H1 (cell line): ENCODE measurements at regions not wholly inside any gene's neighbourhood (a gene's known extent, or its start where the extent isn't known, plus 50 kb on each side); places are given as distances from the start of the nearest gene placed in this dataset.

Experiments
- CTCF ChIA-PET: fragments of 300-600 bp; sonication (Branson Sonifier 250); formaldehyde crosslinking; loops from one replicate; lab custom pipeline; 2021; ENCODE audit not compliant: partially characterized antibody; lab: Charles Lee
- POLR2A ChIA-PET: fragments of 300-600 bp; sonication (Branson Sonifier 250); formaldehyde crosslinking; loops from one replicate; lab custom pipeline; 2021; ENCODE audit warnings: inconsistent platforms; ENCODE audit not compliant: partially characterized antibody; lab: Charles Lee
- DNase-seq, 2 experiments: peaks; one replicate each; pipeline versions ENCODE4 v3.0.0 to v3.0.0-alpha.2; 2010 to 2022; ENCODE audit warnings: low spot score in 2 of 2, low read depth in 1 of 2, mixed read lengths in 1 of 2
- FAIRE-seq: peaks from 2 replicates; lab custom pipeline; 2011; peaks lifted over from hg19 to GRCh38; lab: Jason Lieb, UNC
- H2AFZ ChIP-seq: 2 replicates; pipeline ENCODE4 v1.8.1; 2012; ENCODE audit warnings: low read length, inconsistent platforms
- H2AK5ac ChIP-seq: 2 replicates; pipeline ENCODE4 v1.6.1; 2013; ENCODE audit warnings: low read depth, low read length
- H2BK120ac ChIP-seq: replicated peaks from 2 replicates; pipeline ENCODE3; 2013; ENCODE audit warnings: low read depth, low read length, inconsistent platforms
- H2BK12ac ChIP-seq: 2 replicates; pipeline ENCODE4 v1.6.1; 2013; ENCODE audit warnings: low read depth, low read length
- H2BK15ac ChIP-seq: 2 replicates; pipeline ENCODE4 v1.6.1; 2013; ENCODE audit warnings: low read length
- H2BK20ac ChIP-seq: 2 replicates; pipeline ENCODE4 v1.6.1; 2013; ENCODE audit warnings: low read length
- H2BK5ac ChIP-seq: 2 replicates; pipeline ENCODE4 v1.6.1; 2013; ENCODE audit warnings: low read depth, low read length
- H3K14ac ChIP-seq: 2 replicates; pipeline ENCODE4 v1.6.1; 2013; ENCODE audit warnings: inconsistent platforms; ENCODE audit not compliant: insufficient read length
- H3K18ac ChIP-seq: 2 replicates; pipeline ENCODE4 v1.6.1; 2013; ENCODE audit warnings: low read length; ENCODE audit errors: extremely low read depth
- H3K23ac ChIP-seq: 2 replicates; pipeline ENCODE4 v1.6.1; 2013; ENCODE audit warnings: inconsistent platforms; ENCODE audit not compliant: insufficient read length
- H3K23me2 ChIP-seq: 2 replicates; pipeline ENCODE4 v1.6.1; 2013; ENCODE audit warnings: low read depth, low read length
- H3K27ac ChIP-seq: 2 replicates; pipeline ENCODE4 v1.6.1; 2011; ENCODE audit warnings: low read depth, low read length, inconsistent platforms
- H3K27me3 ChIP-seq, 4 experiments: replicated peaks in 1 of 4; 1 replicate in 1 of 4; 2 replicates in 3 of 4; pipeline versions ENCODE4 v1.6.1 to v1.8.1; 2011 to 2013; ENCODE audit warnings: low read length in 3 of 4, mild to moderate bottlenecking in 3 of 4, inconsistent platforms in 2 of 4, mixed read lengths in 2 of 4, moderate library complexity in 1 of 4; ENCODE audit not compliant: control insufficient read depth in 3 of 4, insufficient read depth in 3 of 4; ENCODE audit errors: extremely low read depth in 1 of 4
- H3K36me3 ChIP-seq, 4 experiments: 2 replicates each; pipeline versions ENCODE4 v1.6.1 to v1.8.1; 2011 to 2013; ENCODE audit warnings: mild to moderate bottlenecking in 4 of 4, low read length in 3 of 4, moderate library complexity in 2 of 4, control low read depth in 1 of 4, inconsistent platforms in 1 of 4; ENCODE audit not compliant: insufficient read depth in 4 of 4, control insufficient read depth in 2 of 4
- H3K4ac ChIP-seq: replicated peaks from 2 replicates; pipeline ENCODE3; 2013; ENCODE audit warnings: low read length, low read depth, mixed read lengths, inconsistent platforms; ENCODE audit not compliant: insufficient read length
- H3K4me1 ChIP-seq, 4 experiments: replicated peaks in 1 of 4; 1 replicate in 1 of 4; 2 replicates in 3 of 4; pipeline versions ENCODE4 v1.6.1 to v1.8.1; 2011 to 2013; ENCODE audit warnings: low read length in 3 of 4, inconsistent platforms in 2 of 4, mixed read lengths in 1 of 4; ENCODE audit not compliant: insufficient read depth in 4 of 4, control insufficient read depth in 3 of 4
- H3K4me2 ChIP-seq, 2 experiments: 2 replicates each; pipeline versions ENCODE4 v1.6.1 to v1.8.1; 2011 to 2013; ENCODE audit warnings: low read depth in 2 of 2, low read length in 2 of 2, control low read depth in 1 of 2, inconsistent platforms in 1 of 2, mild to moderate bottlenecking in 1 of 2; ENCODE audit not compliant: insufficient read depth in 1 of 2
- H3K4me3 ChIP-seq, 4 experiments: fragments of 200-600, 300-600 bp in 1 of 4; sonication (generic), shearing (Covaris generic), sonication (Bioruptor Twin) in 1 of 4; 2 replicates each; pipeline versions ENCODE4 v1.5.1 to v1.8.1; 2011 to 2016; ENCODE audit warnings: low read length in 4 of 4, low read depth in 3 of 4, control low read depth in 2 of 4, inconsistent platforms in 2 of 4, mild to moderate bottlenecking in 2 of 4, mixed read lengths in 1 of 4, moderate library complexity in 1 of 4; ENCODE audit not compliant: insufficient read depth in 2 of 4; ENCODE audit errors: extremely low read depth in 1 of 4
- H3K56ac ChIP-seq: replicated peaks from 2 replicates; pipeline ENCODE3; 2013; ENCODE audit warnings: low read depth, mild to moderate bottlenecking, mixed read lengths, low read length, inconsistent platforms; ENCODE audit not compliant: insufficient read length
- H3K79me1 ChIP-seq: 2 replicates; pipeline ENCODE4 v1.6.1; 2013; ENCODE audit warnings: low read depth, low read length, control low read depth
- H3K79me2 ChIP-seq, 2 experiments: 2 replicates each; pipeline versions ENCODE4 v1.6.1 to v1.8.1; 2012 to 2013; ENCODE audit warnings: low read length in 2 of 2, mild to moderate bottlenecking in 2 of 2, inconsistent platforms in 1 of 2; ENCODE audit not compliant: insufficient read depth in 2 of 2, control insufficient read depth in 1 of 2
- H3K9ac ChIP-seq, 4 experiments: replicated peaks in 1 of 4; 1 replicate in 1 of 4; 2 replicates in 3 of 4; pipeline versions ENCODE4 v1.6.1 to v1.8.1; 2011 to 2013; ENCODE audit warnings: low read depth in 3 of 4, low read length in 3 of 4, control low read depth in 2 of 4, mild to moderate bottlenecking in 2 of 4, moderate library complexity in 2 of 4, inconsistent platforms in 1 of 4; ENCODE audit errors: extremely low read depth in 1 of 4
- H3K9me3 ChIP-seq, 2 experiments: 2 replicates each; pipeline versions ENCODE4 v1.6.1 to v1.8.1; 2012 to 2013; ENCODE audit warnings: mild to moderate bottlenecking in 2 of 2, moderate library complexity in 2 of 2, control low read depth in 1 of 2, inconsistent platforms in 1 of 2, low read depth in 1 of 2, low read length in 1 of 2, mixed read lengths in 1 of 2; ENCODE audit not compliant: insufficient read depth in 2 of 2
- H4K20me1 ChIP-seq, 2 experiments: replicated peaks in 1 of 2; 2 replicates each; pipeline versions ENCODE3 to v1.8.1; 2011 to 2013; ENCODE audit warnings: inconsistent platforms in 2 of 2, low read length in 2 of 2, mild to moderate bottlenecking in 1 of 2; ENCODE audit not compliant: insufficient read depth in 2 of 2, control insufficient read depth in 1 of 2
- H4K5ac ChIP-seq: 2 replicates; pipeline ENCODE4 v1.6.1; 2013; ENCODE audit warnings: low read length, low read depth, mixed read lengths, inconsistent platforms; ENCODE audit not compliant: insufficient read length
- H4K8ac ChIP-seq: 2 replicates; pipeline ENCODE4 v1.8.0; 2013; ENCODE audit warnings: mild to moderate bottlenecking, moderate library complexity, low read length, inconsistent platforms; ENCODE audit not compliant: insufficient read depth; ENCODE audit errors: extremely low read depth
- H4K91ac ChIP-seq: replicated peaks from 2 replicates; pipeline ENCODE3; 2013; ENCODE audit warnings: low read length, mixed read lengths, inconsistent platforms; ENCODE audit not compliant: insufficient read length
- BACH1 ChIP-seq: IDR thresholded peaks from 2 replicates; pipeline ENCODE4 v1.6.1; 2012; ENCODE audit warnings: low read length, improper control_type of control experiment
- BCL11A ChIP-seq, 2 experiments: IDR thresholded peaks; one replicate each; pipeline ENCODE4 v1.6.1; 2011; ENCODE audit warnings: low read depth in 2 of 2, low read length in 2 of 2, mild to moderate bottlenecking in 2 of 2
- CBX8 ChIP-seq: fragments of 300-800, 300-1000 bp; sonication (generic); IDR thresholded peaks from 2 replicates; pipeline ENCODE4 v1.7.1; 2016; ENCODE audit warnings: low read depth, low read length, borderline replicate concordance
- HDAC6 ChIP-seq: IDR thresholded peaks from one replicate; pipeline ENCODE4 v1.7.1; 2012; ENCODE audit warnings: low read depth, mild to moderate bottlenecking, inconsistent platforms, low read length, moderate library complexity
- KDM4A ChIP-seq: IDR thresholded peaks from one replicate; pipeline ENCODE4 v1.7.1; 2012; ENCODE audit warnings: low read depth, mild to moderate bottlenecking, moderate library complexity, low read length, inconsistent platforms; ENCODE audit not compliant: severe bottlenecking
- MAFK ChIP-seq: IDR thresholded peaks from 2 replicates; pipeline ENCODE4 v1.6.1; 2012; ENCODE audit warnings: low read depth, mild to moderate bottlenecking, improper control_type of control experiment, low read length
- NANOG ChIP-seq: IDR thresholded peaks from 2 replicates; pipeline ENCODE4 v1.6.1; 2011; ENCODE audit warnings: low read length, low read depth, mild to moderate bottlenecking, inconsistent platforms; ENCODE audit not compliant: insufficient read depth, poor library complexity, severe bottlenecking
- NRF1 ChIP-seq: IDR thresholded peaks from 2 replicates; pipeline ENCODE4 v1.6.1; 2011; ENCODE audit warnings: mild to moderate bottlenecking, low read depth, low read length, improper control_type of control experiment
- RAD21 ChIP-seq, 2 experiments: IDR thresholded peaks in 1 of 2; conservative IDR thresholded peaks in 1 of 2; 2 replicates each; pipeline ENCODE4 v1.6.1; 2011; ENCODE audit warnings: low read depth in 2 of 2, low read length in 2 of 2, improper control_type of control experiment in 1 of 2, inconsistent platforms in 1 of 2, mild to moderate bottlenecking in 1 of 2, moderate library complexity in 1 of 2
- SAP30 ChIP-seq: fragments of 300-600 bp; sonication (generic); IDR thresholded peaks from 2 replicates; pipeline ENCODE4 v1.7.1; 2012; ENCODE audit warnings: low read length, moderate library complexity, mild to moderate bottlenecking, inconsistent platforms; ENCODE audit not compliant: insufficient read depth, insufficient replicate concordance
- SRF ChIP-seq: IDR thresholded peaks from 2 replicates; pipeline ENCODE4 v1.6.1; 2011; ENCODE audit warnings: mild to moderate bottlenecking, low read depth, low read length, moderate library complexity
- TCF12 ChIP-seq: IDR thresholded peaks from 2 replicates; pipeline ENCODE4 v1.6.1; 2011; ENCODE audit warnings: low read depth, mild to moderate bottlenecking, low read length
- WGBS, 2 experiments: shearing (Covaris generic) in 1 of 2; methylation state at CpG; one replicate each; pipeline versions ENCODE4 v1.1.6 to v1.1.7; 2013 to 2015; ENCODE audit warnings: low lambda C conversion rate in 2 of 2, mixed read lengths in 2 of 2, inconsistent platforms in 1 of 2, low coverage in 1 of 2, missing lambda C conversion rate in 1 of 2; ENCODE audit not compliant: insufficient replicate concordance in 2 of 2, insufficient coverage in 1 of 2, insufficient read length in 1 of 2; ENCODE audit errors: extremely low coverage in 1 of 2, missing lambda C conversion rate in 1 of 2; 5-methylcytosine and 5-hydroxymethylcytosine counted together
- TF ChIP-seq, protein P1 (sequence below): IDR thresholded peaks from 2 replicates; pipeline ENCODE4 v1.6.1; 2012; ENCODE audit warnings: low read length, inconsistent platforms

DNA sequence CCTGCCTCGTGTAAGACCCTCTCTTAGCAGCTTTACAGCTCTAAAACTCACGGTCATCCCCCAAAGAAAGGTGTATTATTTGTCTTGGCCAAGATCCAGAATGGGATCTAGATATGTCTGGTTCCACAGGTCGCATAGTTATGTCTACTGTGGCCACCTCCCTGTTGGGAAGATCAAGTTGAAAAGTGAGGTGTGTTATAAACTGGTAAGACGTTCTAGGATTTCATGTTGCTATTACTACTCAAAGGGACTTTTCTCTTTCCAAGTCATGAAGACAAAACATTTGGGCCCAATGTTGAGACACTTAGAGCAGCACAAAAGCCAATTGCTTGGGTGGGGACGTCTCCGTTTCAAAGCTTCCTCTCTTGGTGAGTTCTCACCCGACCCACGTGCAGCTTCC, 766.0 kb downstream of the RNF144A start:
- no peaks in the 10 kb centered on the region for H3K4me1 ChIP-seq
- H3K9me3 ChIP-seq, result 0 out of 4 replicates have a peak, but pooled peaks cover 0 to 3% of the 10 kb centered on the region in 2 experiments
- H3K36me3 ChIP-seq, result no peaks in the 10 kb centered on the region
- FAIRE-seq (no peak), DNase-seq (no peak)
- H2BK20ac ChIP-seq, result no peak overlapping the region
- no peak overlapping the region for H3K18ac ChIP-seq
- no peaks in the 10 kb centered on the region for H3K79me2 ChIP-seq
- H3K27ac ChIP-seq, result no peak overlapping the region
- H2BK5ac ChIP-seq, result no peak overlapping the region
- no peak overlapping the region for H4K5ac ChIP-seq
- no peak overlapping the region for H2AK5ac ChIP-seq
- no peak overlapping the region for H2AFZ ChIP-seq
- H4K20me1 ChIP-seq, result no peaks in the 10 kb centered on the region
- no peak overlapping the region for H4K91ac ChIP-seq
- no peak overlapping the region for H3K4ac ChIP-seq
- 92% methylated on average over 8 of the region's 8 CpGs; no CpG with 5 or more reads in 1 of the 2 experiments for WGBS, 2 experiments
- H3K23me2 ChIP-seq, result no peaks in the 10 kb centered on the region
- H3K23ac ChIP-seq, result no peak overlapping the region
- H2BK15ac ChIP-seq, result no peak overlapping the region
- no peak overlapping the region for H3K9ac ChIP-seq
- no peaks in the 10 kb centered on the region for H3K27me3 ChIP-seq
- H3K79me1 ChIP-seq, result no peaks in the 10 kb centered on the region
- no peak overlapping the region for H4K8ac ChIP-seq
- H2BK12ac ChIP-seq, result no peak overlapping the region
- no peak for TF ChIP-seq BACH1
- no peak for TF ChIP-seq NRF1
- TF ChIP-seq HDAC6, result no peak
- no peak for TF ChIP-seq KDM4A
- no peak for TF ChIP-seq MAFK
- TF ChIP-seq, protein P1, sequence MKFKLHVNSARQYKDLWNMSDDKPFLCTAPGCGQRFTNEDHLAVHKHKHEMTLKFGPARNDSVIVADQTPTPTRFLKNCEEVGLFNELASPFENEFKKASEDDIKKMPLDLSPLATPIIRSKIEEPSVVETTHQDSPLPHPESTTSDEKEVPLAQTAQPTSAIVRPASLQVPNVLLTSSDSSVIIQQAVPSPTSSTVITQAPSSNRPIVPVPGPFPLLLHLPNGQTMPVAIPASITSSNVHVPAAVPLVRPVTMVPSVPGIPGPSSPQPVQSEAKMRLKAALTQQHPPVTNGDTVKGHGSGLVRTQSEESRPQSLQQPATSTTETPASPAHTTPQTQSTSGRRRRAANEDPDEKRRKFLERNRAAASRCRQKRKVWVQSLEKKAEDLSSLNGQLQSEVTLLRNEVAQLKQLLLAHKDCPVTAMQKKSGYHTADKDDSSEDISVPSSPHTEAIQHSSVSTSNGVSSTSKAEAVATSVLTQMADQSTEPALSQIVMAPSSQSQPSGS, result no peak
- no peak for TF ChIP-seq TCF12
- TF ChIP-seq CBX8, result no peak
- no peak for TF ChIP-seq RAD21 (IDR thresholded peaks at IDR 0.05 in 1 of 2, conservative IDR thresholded peaks at IDR 0.05 in 1 of 2; ENCODE audit: low read depth in 2 of 2, low read length in 2 of 2)
- no peak for TF ChIP-seq SRF
- no peak for TF ChIP-seq SAP30
- TF ChIP-seq BCL11A (IDR thresholded peaks at IDR 0.05; ENCODE audit: low read depth in 2 of 2, low read length in 2 of 2), result no peak
- no peak for TF ChIP-seq NANOG
- H3K4me2 ChIP-seq, result no peak overlapping the region
- H2BK120ac ChIP-seq, result no peak overlapping the region
- no peak overlapping the region for H3K4me3 ChIP-seq
- H3K56ac ChIP-seq, result no peak overlapping the region
- no peak overlapping the region for H3K14ac ChIP-seq
- CTCF ChIA-PET, result interaction anchor here (1.2 to 1.4 kb wide), 2 partner anchors 11 to 25 kb away, joined by 3 to 4 read pairs; no protein-coding TSS in a partner anchor
- POLR2A ChIA-PET, result no interaction called here
